ENCODE measurements at regions not wholly inside any gene's neighbourhood (a gene's known extent, or its start where the extent isn't known, plus 50 kb on each side); places are given as distances from the start of the nearest gene placed in this dataset.

DNA sequence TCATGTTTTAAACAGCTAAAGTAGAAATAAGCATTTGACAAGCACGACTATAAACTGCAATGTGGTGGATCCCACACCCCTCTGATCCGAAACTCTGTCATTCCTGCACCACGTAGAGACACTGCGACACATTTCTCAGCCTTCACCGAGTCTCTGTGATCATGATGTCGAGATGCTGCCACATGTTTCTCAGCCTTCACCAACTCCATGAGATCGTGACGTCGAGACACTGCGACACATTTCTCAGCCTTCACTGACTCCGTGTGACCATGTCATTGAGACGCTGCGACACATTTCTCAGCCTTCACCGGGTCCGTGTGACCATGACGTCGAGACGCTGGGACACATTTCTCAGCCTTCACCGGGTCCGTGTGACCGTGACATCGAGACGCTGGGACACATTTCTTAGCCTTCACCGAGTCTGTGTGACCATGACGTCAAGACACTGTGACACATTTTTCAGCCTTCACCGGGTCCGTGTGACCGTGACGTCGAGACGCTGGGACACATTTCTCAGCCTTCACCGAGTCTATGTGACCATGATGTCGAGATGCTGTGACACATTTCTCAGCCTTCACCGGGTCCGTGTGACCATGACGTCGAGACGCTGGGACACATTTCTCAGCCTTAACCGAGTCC is 143.0 kb downstream of the TTLL2 start (continued):
- TF ChIP-seq, protein P1, sequence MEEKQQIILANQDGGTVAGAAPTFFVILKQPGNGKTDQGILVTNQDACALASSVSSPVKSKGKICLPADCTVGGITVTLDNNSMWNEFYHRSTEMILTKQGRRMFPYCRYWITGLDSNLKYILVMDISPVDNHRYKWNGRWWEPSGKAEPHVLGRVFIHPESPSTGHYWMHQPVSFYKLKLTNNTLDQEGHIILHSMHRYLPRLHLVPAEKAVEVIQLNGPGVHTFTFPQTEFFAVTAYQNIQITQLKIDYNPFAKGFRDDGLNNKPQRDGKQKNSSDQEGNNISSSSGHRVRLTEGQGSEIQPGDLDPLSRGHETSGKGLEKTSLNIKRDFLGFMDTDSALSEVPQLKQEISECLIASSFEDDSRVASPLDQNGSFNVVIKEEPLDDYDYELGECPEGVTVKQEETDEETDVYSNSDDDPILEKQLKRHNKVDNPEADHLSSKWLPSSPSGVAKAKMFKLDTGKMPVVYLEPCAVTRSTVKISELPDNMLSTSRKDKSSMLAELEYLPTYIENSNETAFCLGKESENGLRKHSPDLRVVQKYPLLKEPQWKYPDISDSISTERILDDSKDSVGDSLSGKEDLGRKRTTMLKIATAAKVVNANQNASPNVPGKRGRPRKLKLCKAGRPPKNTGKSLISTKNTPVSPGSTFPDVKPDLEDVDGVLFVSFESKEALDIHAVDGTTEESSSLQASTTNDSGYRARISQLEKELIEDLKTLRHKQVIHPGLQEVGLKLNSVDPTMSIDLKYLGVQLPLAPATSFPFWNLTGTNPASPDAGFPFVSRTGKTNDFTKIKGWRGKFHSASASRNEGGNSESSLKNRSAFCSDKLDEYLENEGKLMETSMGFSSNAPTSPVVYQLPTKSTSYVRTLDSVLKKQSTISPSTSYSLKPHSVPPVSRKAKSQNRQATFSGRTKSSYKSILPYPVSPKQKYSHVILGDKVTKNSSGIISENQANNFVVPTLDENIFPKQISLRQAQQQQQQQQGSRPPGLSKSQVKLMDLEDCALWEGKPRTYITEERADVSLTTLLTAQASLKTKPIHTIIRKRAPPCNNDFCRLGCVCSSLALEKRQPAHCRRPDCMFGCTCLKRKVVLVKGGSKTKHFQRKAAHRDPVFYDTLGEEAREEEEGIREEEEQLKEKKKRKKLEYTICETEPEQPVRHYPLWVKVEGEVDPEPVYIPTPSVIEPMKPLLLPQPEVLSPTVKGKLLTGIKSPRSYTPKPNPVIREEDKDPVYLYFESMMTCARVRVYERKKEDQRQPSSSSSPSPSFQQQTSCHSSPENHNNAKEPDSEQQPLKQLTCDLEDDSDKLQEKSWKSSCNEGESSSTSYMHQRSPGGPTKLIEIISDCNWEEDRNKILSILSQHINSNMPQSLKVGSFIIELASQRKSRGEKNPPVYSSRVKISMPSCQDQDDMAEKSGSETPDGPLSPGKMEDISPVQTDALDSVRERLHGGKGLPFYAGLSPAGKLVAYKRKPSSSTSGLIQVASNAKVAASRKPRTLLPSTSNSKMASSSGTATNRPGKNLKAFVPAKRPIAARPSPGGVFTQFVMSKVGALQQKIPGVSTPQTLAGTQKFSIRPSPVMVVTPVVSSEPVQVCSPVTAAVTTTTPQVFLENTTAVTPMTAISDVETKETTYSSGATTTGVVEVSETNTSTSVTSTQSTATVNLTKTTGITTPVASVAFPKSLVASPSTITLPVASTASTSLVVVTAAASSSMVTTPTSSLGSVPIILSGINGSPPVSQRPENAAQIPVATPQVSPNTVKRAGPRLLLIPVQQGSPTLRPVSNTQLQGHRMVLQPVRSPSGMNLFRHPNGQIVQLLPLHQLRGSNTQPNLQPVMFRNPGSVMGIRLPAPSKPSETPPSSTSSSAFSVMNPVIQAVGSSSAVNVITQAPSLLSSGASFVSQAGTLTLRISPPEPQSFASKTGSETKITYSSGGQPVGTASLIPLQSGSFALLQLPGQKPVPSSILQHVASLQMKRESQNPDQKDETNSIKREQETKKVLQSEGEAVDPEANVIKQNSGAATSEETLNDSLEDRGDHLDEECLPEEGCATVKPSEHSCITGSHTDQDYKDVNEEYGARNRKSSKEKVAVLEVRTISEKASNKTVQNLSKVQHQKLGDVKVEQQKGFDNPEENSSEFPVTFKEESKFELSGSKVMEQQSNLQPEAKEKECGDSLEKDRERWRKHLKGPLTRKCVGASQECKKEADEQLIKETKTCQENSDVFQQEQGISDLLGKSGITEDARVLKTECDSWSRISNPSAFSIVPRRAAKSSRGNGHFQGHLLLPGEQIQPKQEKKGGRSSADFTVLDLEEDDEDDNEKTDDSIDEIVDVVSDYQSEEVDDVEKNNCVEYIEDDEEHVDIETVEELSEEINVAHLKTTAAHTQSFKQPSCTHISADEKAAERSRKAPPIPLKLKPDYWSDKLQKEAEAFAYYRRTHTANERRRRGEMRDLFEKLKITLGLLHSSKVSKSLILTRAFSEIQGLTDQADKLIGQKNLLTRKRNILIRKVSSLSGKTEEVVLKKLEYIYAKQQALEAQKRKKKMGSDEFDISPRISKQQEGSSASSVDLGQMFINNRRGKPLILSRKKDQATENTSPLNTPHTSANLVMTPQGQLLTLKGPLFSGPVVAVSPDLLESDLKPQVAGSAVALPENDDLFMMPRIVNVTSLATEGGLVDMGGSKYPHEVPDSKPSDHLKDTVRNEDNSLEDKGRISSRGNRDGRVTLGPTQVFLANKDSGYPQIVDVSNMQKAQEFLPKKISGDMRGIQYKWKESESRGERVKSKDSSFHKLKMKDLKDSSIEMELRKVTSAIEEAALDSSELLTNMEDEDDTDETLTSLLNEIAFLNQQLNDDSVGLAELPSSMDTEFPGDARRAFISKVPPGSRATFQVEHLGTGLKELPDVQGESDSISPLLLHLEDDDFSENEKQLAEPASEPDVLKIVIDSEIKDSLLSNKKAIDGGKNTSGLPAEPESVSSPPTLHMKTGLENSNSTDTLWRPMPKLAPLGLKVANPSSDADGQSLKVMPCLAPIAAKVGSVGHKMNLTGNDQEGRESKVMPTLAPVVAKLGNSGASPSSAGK (IDR thresholded peaks at IDR 0.05) = peak; percentile 93
- no peak for TF ChIP-seq GTF2F1 (IDR thresholded peaks at IDR 0.05; ENCODE audit: low read depth, low read length)
- no peak for TF ChIP-seq POLR2B (IDR thresholded peaks at IDR 0.05; ENCODE audit: low read depth, partially characterized antibody)
- no peak for TF ChIP-seq KHSRP (IDR thresholded peaks at IDR 0.05)
- TF ChIP-seq ZNF384 (IDR thresholded peaks at IDR 0.05; ENCODE audit: low read depth, low read length) = no peak
- peak; percentile 81 for TF ChIP-seq MYC (IDR thresholded peaks at IDR 0.05; ENCODE audit: low read depth, low read length)
- TF ChIP-seq MYC (CRISPR knock-in tag; IDR thresholded peaks at IDR 0.05; ENCODE audit: borderline replicate concordance, low read depth) = no peak
- TF ChIP-seq, protein P2, sequence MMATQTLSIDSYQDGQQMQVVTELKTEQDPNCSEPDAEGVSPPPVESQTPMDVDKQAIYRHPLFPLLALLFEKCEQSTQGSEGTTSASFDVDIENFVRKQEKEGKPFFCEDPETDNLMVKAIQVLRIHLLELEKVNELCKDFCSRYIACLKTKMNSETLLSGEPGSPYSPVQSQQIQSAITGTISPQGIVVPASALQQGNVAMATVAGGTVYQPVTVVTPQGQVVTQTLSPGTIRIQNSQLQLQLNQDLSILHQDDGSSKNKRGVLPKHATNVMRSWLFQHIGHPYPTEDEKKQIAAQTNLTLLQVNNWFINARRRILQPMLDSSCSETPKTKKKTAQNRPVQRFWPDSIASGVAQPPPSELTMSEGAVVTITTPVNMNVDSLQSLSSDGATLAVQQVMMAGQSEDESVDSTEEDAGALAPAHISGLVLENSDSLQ (IDR thresholded peaks at IDR 0.05) = peak; percentile 24; the same call in 1 of the 2 replicates
- TF ChIP-seq NR1H2 (CRISPR knock-in tag; IDR thresholded peaks at IDR 0.05) = no peak
- 0 out of 2 replicates have a peak, but pooled peaks have one; percentile 17 for TF ChIP-seq GABPA (tag; conservative IDR thresholded peaks at IDR 0.05; ENCODE audit: low read depth)
- no peak for TF ChIP-seq IRF2 (CRISPR knock-in tag; IDR thresholded peaks at IDR 0.05)
- peak; percentile 85 for TF ChIP-seq ATF1 (CRISPR knock-in tag; IDR thresholded peaks at IDR 0.05)
- TF ChIP-seq ATF1 (tag; IDR thresholded peaks at IDR 0.05) = peak; percentile 96
- no peak for TF ChIP-seq ZNF780A (CRISPR knock-in tag; IDR thresholded peaks at IDR 0.05)
- TF ChIP-seq HDGF (IDR thresholded peaks at IDR 0.05) = no peak
- TF ChIP-seq NFRKB (IDR thresholded peaks at IDR 0.05; ENCODE audit: low read depth) = no peak
- no peak for TF ChIP-seq PRMT5 (CRISPR knock-in tag; IDR thresholded peaks at IDR 0.05)
- no peak for TF ChIP-seq POLR2G (IDR thresholded peaks at IDR 0.05; ENCODE audit: low read depth, low read length)
- no peak for TF ChIP-seq JUND (IDR thresholded peaks at IDR 0.05; ENCODE audit: borderline replicate concordance, low read depth, low read length)
- TF ChIP-seq JUND (tag; IDR thresholded peaks at IDR 0.05; ENCODE audit: borderline replicate concordance, low read depth, low read length) = peak; percentile 81; the same call in 2 of the 3 replicates
